ENCODE measurements at regions not wholly inside any gene's neighbourhood (a gene's known extent, or its start where the extent isn't known, plus 50 kb on each side); places are given as distances from the start of the nearest gene placed in this dataset.

GRCh38 chr3:148102156-148102555, 595.5 kb upstream of the AGTR1 start:
- no peak for DNase-seq
- no peaks in the 10 kb centered on the region for H3K4me1 ChIP-seq (ENCODE audit: control insufficient read depth, insufficient read depth, low read length)
- 88% methylated on average over 1 of the region's 1 CpG; no CpG with 5 or more reads in 1 of the 2 experiments for WGBS, 2 experiments (ENCODE audit: insufficient coverage in 1 of 2, insufficient read length in 1 of 2)
- Mint-ChIP-seq H3K36me3 (ENCODE audit: low read depth) (no peaks in the 10 kb centered on the region), H3K4me3 (no peak overlapping the region), H3K27me3 (ENCODE audit: insufficient read depth) (no peaks in the 10 kb centered on the region), H3K4me1 (no peaks in the 10 kb centered on the region), H3K27ac (no peak overlapping the region), H3K9me3 (peaks cover 2% of the 10 kb centered on the region)
- no peaks in the 10 kb centered on the region for H3K27me3 ChIP-seq (ENCODE audit: control insufficient read depth, insufficient read depth, low read length, poor library complexity, severe bottlenecking)
- H3K9me3 ChIP-seq (ENCODE audit: control insufficient read depth, low read length) = no peaks in the 10 kb centered on the region
- H3K36me3 ChIP-seq (ENCODE audit: control insufficient read depth, insufficient read depth, low read length) = no peaks in the 10 kb centered on the region
- H3K27ac ChIP-seq (ENCODE audit: low read depth, low read length) = no peak overlapping the region
- no peak for TF ChIP-seq CTCF (conservative IDR thresholded peaks at IDR 0.05)
- no peak overlapping the region for H3K4me3 ChIP-seq (ENCODE audit: low read length)
- no peak overlapping the region for H3K9ac ChIP-seq (ENCODE audit: extremely low read depth, low read length, poor library complexity, severe bottlenecking)

DNA sequence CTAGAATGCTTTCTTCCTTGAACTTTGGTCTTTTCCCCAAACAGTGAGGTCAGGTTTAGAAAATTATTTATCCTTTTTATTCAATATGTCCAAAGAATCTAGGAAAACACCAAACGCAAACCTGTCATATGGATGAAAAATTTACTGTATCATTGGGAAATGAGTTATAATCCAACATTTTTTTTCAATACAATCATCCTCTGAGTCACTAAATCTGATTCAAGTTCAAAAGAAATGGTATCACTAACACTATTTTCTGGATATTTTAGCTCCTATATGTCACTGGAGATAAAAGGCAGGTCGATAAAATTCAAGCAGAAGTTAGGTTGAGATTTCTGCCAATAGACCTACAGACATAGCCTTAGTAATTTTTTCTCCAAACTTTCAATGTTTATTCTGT, 591.6 kb upstream of the AGTR1 start:
- no peaks in the 10 kb centered on the region for H3K4me1 ChIP-seq (ENCODE audit: control insufficient read depth, insufficient read depth, low read length)
- 71 to 90% methylated on average over 1 to 2 of the region's 2 CpGs for WGBS, 2 experiments (ENCODE audit: insufficient coverage in 1 of 2, insufficient read length in 1 of 2)
- H3K4me3 Mint-ChIP-seq = no peak overlapping the region

DNA sequence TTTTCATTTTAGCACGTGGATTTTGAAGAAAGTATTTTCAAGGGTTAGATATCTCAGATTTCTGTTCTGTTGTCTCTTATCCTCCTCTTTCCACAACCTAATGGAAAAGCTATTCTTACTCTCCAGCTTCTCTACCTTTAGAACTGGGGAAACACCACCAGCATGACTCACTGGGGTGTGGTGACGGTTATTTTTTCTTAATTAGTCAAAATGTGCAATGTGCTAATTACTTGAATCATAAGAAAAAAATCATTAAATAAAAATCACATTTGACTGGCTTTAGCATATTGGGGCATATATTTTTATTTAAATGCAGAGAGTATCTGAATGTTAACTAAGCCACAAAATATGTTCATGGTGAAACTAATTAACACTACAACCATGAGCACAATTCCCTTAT, 570.7 kb upstream of the AGTR1 start:
- no peaks in the 10 kb centered on the region for H3K36me3 ChIP-seq (ENCODE audit: control insufficient read depth, insufficient read depth, low read length)
- no peaks in the 10 kb centered on the region for H3K27me3 ChIP-seq (ENCODE audit: control insufficient read depth, insufficient read depth, low read length, poor library complexity, severe bottlenecking)
- H3K27ac ChIP-seq (ENCODE audit: low read depth, low read length) = no peak overlapping the region
- no peak overlapping the region for H3K4me3 Mint-ChIP-seq
- H3K4me3 ChIP-seq (ENCODE audit: low read length) = no peak overlapping the region
- no peaks in the 10 kb centered on the region for H3K4me1 Mint-ChIP-seq
- no peaks in the 10 kb centered on the region for H3K9me3 ChIP-seq (ENCODE audit: control insufficient read depth, low read length)
- no peak for DNase-seq
- no peaks in the 10 kb centered on the region for H3K36me3 Mint-ChIP-seq (ENCODE audit: low read depth)
- no peaks in the 10 kb centered on the region for H3K27me3 Mint-ChIP-seq (ENCODE audit: insufficient read depth)
- TF ChIP-seq CTCF (conservative IDR thresholded peaks at IDR 0.05) = no peak
- no peaks in the 10 kb centered on the region for H3K4me1 ChIP-seq (ENCODE audit: control insufficient read depth, insufficient read depth, low read length)
- H3K9me3 Mint-ChIP-seq = no peaks in the 10 kb centered on the region
- no CpG with 5 or more reads among the region's 2 CpGs for WGBS, 2 experiments (ENCODE audit: insufficient coverage in 1 of 2, insufficient read length in 1 of 2)
- H3K27ac Mint-ChIP-seq = no peak overlapping the region
- no peak overlapping the region for H3K9ac ChIP-seq (ENCODE audit: extremely low read depth, low read length, poor library complexity, severe bottlenecking)

More for the DNA sequence above, 591.6 kb upstream of the AGTR1 start:
- no peaks in the 10 kb centered on the region for H3K4me1 Mint-ChIP-seq
- H3K27ac Mint-ChIP-seq = no peak overlapping the region
- H3K36me3 Mint-ChIP-seq (ENCODE audit: low read depth) = no peaks in the 10 kb centered on the region
- TF ChIP-seq CTCF (conservative IDR thresholded peaks at IDR 0.05) = no peak
- H3K36me3 ChIP-seq (ENCODE audit: control insufficient read depth, insufficient read depth, low read length) = no peaks in the 10 kb centered on the region
- H3K4me3 ChIP-seq (ENCODE audit: low read length) = no peak overlapping the region
- no peak overlapping the region for H3K27ac ChIP-seq (ENCODE audit: low read depth, low read length)
- H3K27me3 Mint-ChIP-seq (ENCODE audit: insufficient read depth) = no peaks in the 10 kb centered on the region
- H3K9me3 ChIP-seq (ENCODE audit: control insufficient read depth, low read length) = no peaks in the 10 kb centered on the region
- no peaks in the 10 kb centered on the region for H3K27me3 ChIP-seq (ENCODE audit: control insufficient read depth, insufficient read depth, low read length, poor library complexity, severe bottlenecking)
- no peak for DNase-seq
- no peak overlapping the region for H3K9ac ChIP-seq (ENCODE audit: extremely low read depth, low read length, poor library complexity, severe bottlenecking)
- peaks cover 2% of the 10 kb centered on the region for H3K9me3 Mint-ChIP-seq
